ENCODE measurements at regions not wholly inside any gene's neighbourhood (a gene's known extent, or its start where the extent isn't known, plus 50 kb on each side); places are given as distances from the start of the nearest gene placed in this dataset.

GRCh38 chr10:128222332-128222849 is 96.2 kb upstream of the MKI67 start:
- TF ChIP-seq, protein P1, sequence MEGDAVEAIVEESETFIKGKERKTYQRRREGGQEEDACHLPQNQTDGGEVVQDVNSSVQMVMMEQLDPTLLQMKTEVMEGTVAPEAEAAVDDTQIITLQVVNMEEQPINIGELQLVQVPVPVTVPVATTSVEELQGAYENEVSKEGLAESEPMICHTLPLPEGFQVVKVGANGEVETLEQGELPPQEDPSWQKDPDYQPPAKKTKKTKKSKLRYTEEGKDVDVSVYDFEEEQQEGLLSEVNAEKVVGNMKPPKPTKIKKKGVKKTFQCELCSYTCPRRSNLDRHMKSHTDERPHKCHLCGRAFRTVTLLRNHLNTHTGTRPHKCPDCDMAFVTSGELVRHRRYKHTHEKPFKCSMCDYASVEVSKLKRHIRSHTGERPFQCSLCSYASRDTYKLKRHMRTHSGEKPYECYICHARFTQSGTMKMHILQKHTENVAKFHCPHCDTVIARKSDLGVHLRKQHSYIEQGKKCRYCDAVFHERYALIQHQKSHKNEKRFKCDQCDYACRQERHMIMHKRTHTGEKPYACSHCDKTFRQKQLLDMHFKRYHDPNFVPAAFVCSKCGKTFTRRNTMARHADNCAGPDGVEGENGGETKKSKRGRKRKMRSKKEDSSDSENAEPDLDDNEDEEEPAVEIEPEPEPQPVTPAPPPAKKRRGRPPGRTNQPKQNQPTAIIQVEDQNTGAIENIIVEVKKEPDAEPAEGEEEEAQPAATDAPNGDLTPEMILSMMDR (IDR thresholded peaks at IDR 0.05; ENCODE audit: poor library complexity): no peak
- TF ChIP-seq EZH2 (IDR thresholded peaks at IDR 0.05; ENCODE audit: borderline replicate concordance): no peak
